ENCODE measurements at regions not wholly inside any gene's neighbourhood (a gene's known extent, or its start where the extent isn't known, plus 50 kb on each side); places are given as distances from the start of the nearest gene placed in this dataset.

GRCh38 chr1:18568489-18568888, 62.2 kb upstream of the PAX7 start:
- H3K4me3 ChIP-seq = no peak overlapping the region
- H3K4me1 ChIP-seq (ENCODE audit: insufficient read depth) = 0 out of 2 replicates have a peak, but pooled peaks cover 2% of the 10 kb centered on the region
- no peaks in the 10 kb centered on the region; the same call in 2 of the 3 replicates for H3K9me3 Mint-ChIP-seq
- no peak overlapping the region for H3K27ac Mint-ChIP-seq
- H3K9me2 ChIP-seq (ENCODE audit: insufficient read depth) = no peaks in the 10 kb centered on the region
- H3K27me3 Mint-ChIP-seq (ENCODE audit: insufficient read depth, low read depth, poor library complexity) = peaks cover 18% of the 10 kb centered on the region
- TF ChIP-seq JUNB (IDR thresholded peaks at IDR 0.05; ENCODE audit: unreplicated experiment) (no peak), ZNF114 (CRISPR knock-in tag; IDR thresholded peaks at IDR 0.05) (no peak), POLR2AphosphoS5 (IDR thresholded peaks at IDR 0.05; ENCODE audit: low read depth) (no peak), ZNF331 (CRISPR knock-in tag; IDR thresholded peaks at IDR 0.05; ENCODE audit: low read depth) (no peak), NANOG (IDR thresholded peaks at IDR 0.05; ENCODE audit: borderline replicate concordance) (no peak), CREB1 (CRISPR knock-in tag; IDR thresholded peaks at IDR 0.05; ENCODE audit: low read depth) (no peak), REST (IDR thresholded peaks at IDR 0.05; ENCODE audit: unreplicated experiment) (no peak), EZH2 (IDR thresholded peaks at IDR 0.05; ENCODE audit: low read depth, unreplicated experiment) (no peak), STAT1 (IDR thresholded peaks at IDR 0.05; ENCODE audit: unreplicated experiment) (no peak), CTCF (conservative IDR thresholded peaks at IDR 0.05; ENCODE audit: low read depth in 2 of 2) (no peak)
- no peaks in the 10 kb centered on the region for H4K20me1 ChIP-seq (replicated peaks; ENCODE audit: insufficient read depth)
- no peak overlapping the region for H2AFZ ChIP-seq
- no peak overlapping the region for H3K4me2 ChIP-seq
- H3K79me2 ChIP-seq (replicated peaks; ENCODE audit: insufficient read depth) = no peaks in the 10 kb centered on the region
- no peak overlapping the region for H3K27ac ChIP-seq (ENCODE audit: low read depth)
- H3K36me3 Mint-ChIP-seq (ENCODE audit: low read depth) = no peaks in the 10 kb centered on the region
- no peaks in the 10 kb centered on the region for H3K27me3 ChIP-seq (ENCODE audit: insufficient read depth)
- H3K4me1 Mint-ChIP-seq = peaks cover 15% of the 10 kb centered on the region
- DNase-seq (ENCODE audit: low spot score) (no peak), ATAC-seq (no peak)
- no peaks in the 10 kb centered on the region for H3K36me3 ChIP-seq (ENCODE audit: insufficient read depth)
- no peaks in the 10 kb centered on the region for H3F3A ChIP-seq (replicated peaks; ENCODE audit: low read depth)
- no peak overlapping the region for H3K4me3 Mint-ChIP-seq

GRCh38 chr1:18569251-18569650, 61.4 kb upstream of the PAX7 start:
- no peaks in the 10 kb centered on the region for H3F3A ChIP-seq (replicated peaks; ENCODE audit: low read depth)
- ATAC-seq (no peak), DNase-seq (ENCODE audit: low spot score) (no peak)
- Mint-ChIP-seq H3K27ac (no peak overlapping the region), H3K27me3 (ENCODE audit: insufficient read depth, low read depth, poor library complexity) (peaks cover 16% of the 10 kb centered on the region), H3K36me3 (ENCODE audit: low read depth) (no peaks in the 10 kb centered on the region), H3K9me3 (no peaks in the 10 kb centered on the region; the same call in 2 of the 3 replicates), H3K4me3 (no peak overlapping the region), H3K4me1 (peaks cover 15% of the 10 kb centered on the region)
- no peaks in the 10 kb centered on the region for H3K9me2 ChIP-seq (ENCODE audit: insufficient read depth)
- H3K4me3 ChIP-seq = no peak overlapping the region
- H3K36me3 ChIP-seq (ENCODE audit: insufficient read depth) = no peaks in the 10 kb centered on the region
- no peak overlapping the region for H2AFZ ChIP-seq
- no peak overlapping the region for H3K4me2 ChIP-seq
- H3K27ac ChIP-seq (ENCODE audit: low read depth) = no peak overlapping the region
- H3K27me3 ChIP-seq (ENCODE audit: insufficient read depth) = no peaks in the 10 kb centered on the region
- H3K4me1 ChIP-seq (ENCODE audit: insufficient read depth) = 0 out of 2 replicates have a peak, but pooled peaks cover 2% of the 10 kb centered on the region
- no peaks in the 10 kb centered on the region for H3K79me2 ChIP-seq (replicated peaks; ENCODE audit: insufficient read depth)
- no peaks in the 10 kb centered on the region for H4K20me1 ChIP-seq (replicated peaks; ENCODE audit: insufficient read depth)
- no peak for TF ChIP-seq ZNF462 (CRISPR knock-in tag; IDR thresholded peaks at IDR 0.05)
